ENCODE measurements at regions not wholly inside any gene's neighbourhood (a gene's known extent, or its start where the extent isn't known, plus 50 kb on each side); places are given as distances from the start of the nearest gene placed in this dataset.

GRCh38 chr3:30320392-30320791 lies 286.0 kb upstream of the TGFBR2 start:
- TF ChIP-seq CTCF (IDR thresholded peaks at IDR 0.05) (no peak), POLR2A (IDR thresholded peaks at IDR 0.05) (no peak)
